H1 (cell line): ENCODE measurements at regions not wholly inside any gene's neighbourhood (a gene's known extent, or its start where the extent isn't known, plus 50 kb on each side); places are given as distances from the start of the nearest gene placed in this dataset.
"Not testable (repeated sequence)": the region's sequence is repeated elsewhere in the genome, so short reads cannot be mapped to it uniquely, and the experiment has no call there.

Experiments used
- CTCF ChIA-PET: fragments of 300-600 bp; sonication (Branson Sonifier 250); formaldehyde crosslinking; loops from one replicate; lab custom pipeline; 2021; ENCODE audit not compliant: partially characterized antibody; lab: Charles Lee
- POLR2A ChIA-PET: fragments of 300-600 bp; sonication (Branson Sonifier 250); formaldehyde crosslinking; loops from one replicate; lab custom pipeline; 2021; ENCODE audit warnings: inconsistent platforms; ENCODE audit not compliant: partially characterized antibody; lab: Charles Lee
- DNase-seq, 2 experiments: peaks; one replicate each; pipeline versions ENCODE4 v3.0.0 to v3.0.0-alpha.2; 2010 to 2022; ENCODE audit warnings: low spot score in 2 of 2, low read depth in 1 of 2, mixed read lengths in 1 of 2
- FAIRE-seq: peaks from 2 replicates; lab custom pipeline; 2011; peaks lifted over from hg19 to GRCh38; lab: Jason Lieb, UNC
- H2AFZ ChIP-seq: 2 replicates; pipeline ENCODE4 v1.8.1; 2012; ENCODE audit warnings: low read length, inconsistent platforms
- H2AK5ac ChIP-seq: 2 replicates; pipeline ENCODE4 v1.6.1; 2013; ENCODE audit warnings: low read depth, low read length
- H2BK120ac ChIP-seq: replicated peaks from 2 replicates; pipeline ENCODE3; 2013; ENCODE audit warnings: low read depth, low read length, inconsistent platforms
- H2BK12ac ChIP-seq: 2 replicates; pipeline ENCODE4 v1.6.1; 2013; ENCODE audit warnings: low read depth, low read length
- H2BK15ac ChIP-seq: 2 replicates; pipeline ENCODE4 v1.6.1; 2013; ENCODE audit warnings: low read length
- H2BK20ac ChIP-seq: 2 replicates; pipeline ENCODE4 v1.6.1; 2013; ENCODE audit warnings: low read length
- H2BK5ac ChIP-seq: 2 replicates; pipeline ENCODE4 v1.6.1; 2013; ENCODE audit warnings: low read depth, low read length
- H3K14ac ChIP-seq: 2 replicates; pipeline ENCODE4 v1.6.1; 2013; ENCODE audit warnings: inconsistent platforms; ENCODE audit not compliant: insufficient read length
- H3K18ac ChIP-seq: 2 replicates; pipeline ENCODE4 v1.6.1; 2013; ENCODE audit warnings: low read length; ENCODE audit errors: extremely low read depth
- H3K23ac ChIP-seq: 2 replicates; pipeline ENCODE4 v1.6.1; 2013; ENCODE audit warnings: inconsistent platforms; ENCODE audit not compliant: insufficient read length
- H3K23me2 ChIP-seq: 2 replicates; pipeline ENCODE4 v1.6.1; 2013; ENCODE audit warnings: low read depth, low read length
- H3K27ac ChIP-seq: 2 replicates; pipeline ENCODE4 v1.6.1; 2011; ENCODE audit warnings: low read depth, low read length, inconsistent platforms
- H3K27me3 ChIP-seq, 4 experiments: replicated peaks in 1 of 4; 1 replicate in 1 of 4; 2 replicates in 3 of 4; pipeline versions ENCODE4 v1.6.1 to v1.8.1; 2011 to 2013; ENCODE audit warnings: low read length in 3 of 4, mild to moderate bottlenecking in 3 of 4, inconsistent platforms in 2 of 4, mixed read lengths in 2 of 4, moderate library complexity in 1 of 4; ENCODE audit not compliant: control insufficient read depth in 3 of 4, insufficient read depth in 3 of 4; ENCODE audit errors: extremely low read depth in 1 of 4
- H3K36me3 ChIP-seq, 4 experiments: 2 replicates each; pipeline versions ENCODE4 v1.6.1 to v1.8.1; 2011 to 2013; ENCODE audit warnings: mild to moderate bottlenecking in 4 of 4, low read length in 3 of 4, moderate library complexity in 2 of 4, control low read depth in 1 of 4, inconsistent platforms in 1 of 4; ENCODE audit not compliant: insufficient read depth in 4 of 4, control insufficient read depth in 2 of 4
- H3K4ac ChIP-seq: replicated peaks from 2 replicates; pipeline ENCODE3; 2013; ENCODE audit warnings: low read length, low read depth, mixed read lengths, inconsistent platforms; ENCODE audit not compliant: insufficient read length
- H3K4me1 ChIP-seq, 4 experiments: replicated peaks in 1 of 4; 1 replicate in 1 of 4; 2 replicates in 3 of 4; pipeline versions ENCODE4 v1.6.1 to v1.8.1; 2011 to 2013; ENCODE audit warnings: low read length in 3 of 4, inconsistent platforms in 2 of 4, mixed read lengths in 1 of 4; ENCODE audit not compliant: insufficient read depth in 4 of 4, control insufficient read depth in 3 of 4
- H3K4me2 ChIP-seq, 2 experiments: 2 replicates each; pipeline versions ENCODE4 v1.6.1 to v1.8.1; 2011 to 2013; ENCODE audit warnings: low read depth in 2 of 2, low read length in 2 of 2, control low read depth in 1 of 2, inconsistent platforms in 1 of 2, mild to moderate bottlenecking in 1 of 2; ENCODE audit not compliant: insufficient read depth in 1 of 2
- H3K4me3 ChIP-seq, 4 experiments: fragments of 200-600, 300-600 bp in 1 of 4; sonication (generic), shearing (Covaris generic), sonication (Bioruptor Twin) in 1 of 4; 2 replicates each; pipeline versions ENCODE4 v1.5.1 to v1.8.1; 2011 to 2016; ENCODE audit warnings: low read length in 4 of 4, low read depth in 3 of 4, control low read depth in 2 of 4, inconsistent platforms in 2 of 4, mild to moderate bottlenecking in 2 of 4, mixed read lengths in 1 of 4, moderate library complexity in 1 of 4; ENCODE audit not compliant: insufficient read depth in 2 of 4; ENCODE audit errors: extremely low read depth in 1 of 4
- H3K56ac ChIP-seq: replicated peaks from 2 replicates; pipeline ENCODE3; 2013; ENCODE audit warnings: low read depth, mild to moderate bottlenecking, mixed read lengths, low read length, inconsistent platforms; ENCODE audit not compliant: insufficient read length
- H3K79me1 ChIP-seq: 2 replicates; pipeline ENCODE4 v1.6.1; 2013; ENCODE audit warnings: low read depth, low read length, control low read depth
- H3K79me2 ChIP-seq, 2 experiments: 2 replicates each; pipeline versions ENCODE4 v1.6.1 to v1.8.1; 2012 to 2013; ENCODE audit warnings: low read length in 2 of 2, mild to moderate bottlenecking in 2 of 2, inconsistent platforms in 1 of 2; ENCODE audit not compliant: insufficient read depth in 2 of 2, control insufficient read depth in 1 of 2
- H3K9ac ChIP-seq, 4 experiments: replicated peaks in 1 of 4; 1 replicate in 1 of 4; 2 replicates in 3 of 4; pipeline versions ENCODE4 v1.6.1 to v1.8.1; 2011 to 2013; ENCODE audit warnings: low read depth in 3 of 4, low read length in 3 of 4, control low read depth in 2 of 4, mild to moderate bottlenecking in 2 of 4, moderate library complexity in 2 of 4, inconsistent platforms in 1 of 4; ENCODE audit errors: extremely low read depth in 1 of 4
- H3K9me3 ChIP-seq, 2 experiments: 2 replicates each; pipeline versions ENCODE4 v1.6.1 to v1.8.1; 2012 to 2013; ENCODE audit warnings: mild to moderate bottlenecking in 2 of 2, moderate library complexity in 2 of 2, control low read depth in 1 of 2, inconsistent platforms in 1 of 2, low read depth in 1 of 2, low read length in 1 of 2, mixed read lengths in 1 of 2; ENCODE audit not compliant: insufficient read depth in 2 of 2
- H4K20me1 ChIP-seq, 2 experiments: replicated peaks in 1 of 2; 2 replicates each; pipeline versions ENCODE3 to v1.8.1; 2011 to 2013; ENCODE audit warnings: inconsistent platforms in 2 of 2, low read length in 2 of 2, mild to moderate bottlenecking in 1 of 2; ENCODE audit not compliant: insufficient read depth in 2 of 2, control insufficient read depth in 1 of 2
- H4K5ac ChIP-seq: 2 replicates; pipeline ENCODE4 v1.6.1; 2013; ENCODE audit warnings: low read length, low read depth, mixed read lengths, inconsistent platforms; ENCODE audit not compliant: insufficient read length
- H4K8ac ChIP-seq: 2 replicates; pipeline ENCODE4 v1.8.0; 2013; ENCODE audit warnings: mild to moderate bottlenecking, moderate library complexity, low read length, inconsistent platforms; ENCODE audit not compliant: insufficient read depth; ENCODE audit errors: extremely low read depth
- H4K91ac ChIP-seq: replicated peaks from 2 replicates; pipeline ENCODE3; 2013; ENCODE audit warnings: low read length, mixed read lengths, inconsistent platforms; ENCODE audit not compliant: insufficient read length
- WGBS, 2 experiments: shearing (Covaris generic) in 1 of 2; methylation state at CpG; one replicate each; pipeline versions ENCODE4 v1.1.6 to v1.1.7; 2013 to 2015; ENCODE audit warnings: low lambda C conversion rate in 2 of 2, mixed read lengths in 2 of 2, inconsistent platforms in 1 of 2, low coverage in 1 of 2, missing lambda C conversion rate in 1 of 2; ENCODE audit not compliant: insufficient replicate concordance in 2 of 2, insufficient coverage in 1 of 2, insufficient read length in 1 of 2; ENCODE audit errors: extremely low coverage in 1 of 2, missing lambda C conversion rate in 1 of 2; 5-methylcytosine and 5-hydroxymethylcytosine counted together

- H3K9me3 ChIP-seq, H2BK15ac ChIP-seq, H4K5ac ChIP-seq, H2BK120ac ChIP-seq, H4K20me1 ChIP-seq, FAIRE-seq, H3K36me3 ChIP-seq, H2BK5ac ChIP-seq, H2BK20ac ChIP-seq, H3K4me1 ChIP-seq, DNase-seq, H3K27me3 ChIP-seq, H3K9ac ChIP-seq, H3K23me2 ChIP-seq, H3K27ac ChIP-seq, H2AFZ ChIP-seq, CTCF ChIA-PET, H4K91ac ChIP-seq, H3K18ac ChIP-seq, H2AK5ac ChIP-seq, H3K23ac ChIP-seq, H3K4me2 ChIP-seq, H3K56ac ChIP-seq, H3K4ac ChIP-seq, H3K14ac ChIP-seq, POLR2A ChIA-PET, H3K79me1 ChIP-seq, H4K8ac ChIP-seq, H3K79me2 ChIP-seq, H2BK12ac ChIP-seq, H3K4me3 ChIP-seq: not testable (repeated sequence)
- WGBS, 2 experiments, result 90% methylated on average over 4 of the region's 4 CpGs; no CpG with 5 or more reads in 1 of the 2 experiments
These were observed 209.0 kb downstream of the CPXCR1 start for GRCh38 chrX:88956059-88956458.
